ENCODE measurements at regions not wholly inside any gene's neighbourhood (a gene's known extent, or its start where the extent isn't known, plus 50 kb on each side); places are given as distances from the start of the nearest gene placed in this dataset.

GRCh38 chr4:1487106-1487505, 80.9 kb upstream of the NKX1-1 start:
- no peaks in the 10 kb centered on the region for H3K4me1 ChIP-seq (ENCODE audit: control insufficient read depth in 2 of 2, insufficient read depth in 2 of 2, low read length in 2 of 2)
- DNase-seq (no peak), ATAC-seq (ENCODE audit: low read depth) (no peak)
- H3K27me3 Mint-ChIP-seq: no peaks in the 10 kb centered on the region
- ChIA-PET POLR2A (no interaction called here), CTCF (no interaction called here)
- no peak overlapping the region for H3K27ac ChIP-seq (ENCODE audit: low read length in 2 of 2)
- no peak overlapping the region for H3K9ac ChIP-seq (ENCODE audit: low read length)
- no peak overlapping the region for H3K4me2 ChIP-seq (replicated peaks; ENCODE audit: low read depth, low read length, poor library complexity, severe bottlenecking)
- no peak overlapping the region for H3K4me3 Mint-ChIP-seq
- no peaks in the 10 kb centered on the region for H3K4me1 Mint-ChIP-seq
- H3K27me3 ChIP-seq (replicated peaks in 1 of 4; ENCODE audit: control extremely low read depth in 1 of 4, control insufficient read depth in 3 of 4, insufficient read depth in 4 of 4, low read length in 3 of 4): peaks cover 0 to 2% (median 0%) of the 10 kb centered on the region in 4 experiments
- H3K9me3 Mint-ChIP-seq (ENCODE audit: insufficient read depth): peaks cover 17% of the 10 kb centered on the region
- WGBS (ENCODE audit: insufficient coverage): 88% methylated on average over 9 of the region's 9 CpGs
- H2AFZ ChIP-seq (ENCODE audit: insufficient read depth, low read depth, low read length, poor library complexity, severe bottlenecking): no peak overlapping the region
- H3K4me3 ChIP-seq (ENCODE audit: control extremely low read depth in 1 of 5, extremely low read depth in 1 of 5, insufficient read depth in 1 of 5, low read depth in 2 of 5, low read length in 4 of 5): no peak overlapping the region
- intact Hi-C loops (cut with micrococcal nuclease): no loop called here
- no peaks in the 10 kb centered on the region for H4K20me1 ChIP-seq (ENCODE audit: control insufficient read depth, insufficient read depth, low read length, poor library complexity, severe bottlenecking)
- no peak for TF ChIP-seq EZH2 (IDR thresholded peaks at IDR 0.05; ENCODE audit: borderline replicate concordance, insufficient read depth, low read depth, low read length, poor library complexity, severe bottlenecking)
- TF ChIP-seq, protein P1, sequence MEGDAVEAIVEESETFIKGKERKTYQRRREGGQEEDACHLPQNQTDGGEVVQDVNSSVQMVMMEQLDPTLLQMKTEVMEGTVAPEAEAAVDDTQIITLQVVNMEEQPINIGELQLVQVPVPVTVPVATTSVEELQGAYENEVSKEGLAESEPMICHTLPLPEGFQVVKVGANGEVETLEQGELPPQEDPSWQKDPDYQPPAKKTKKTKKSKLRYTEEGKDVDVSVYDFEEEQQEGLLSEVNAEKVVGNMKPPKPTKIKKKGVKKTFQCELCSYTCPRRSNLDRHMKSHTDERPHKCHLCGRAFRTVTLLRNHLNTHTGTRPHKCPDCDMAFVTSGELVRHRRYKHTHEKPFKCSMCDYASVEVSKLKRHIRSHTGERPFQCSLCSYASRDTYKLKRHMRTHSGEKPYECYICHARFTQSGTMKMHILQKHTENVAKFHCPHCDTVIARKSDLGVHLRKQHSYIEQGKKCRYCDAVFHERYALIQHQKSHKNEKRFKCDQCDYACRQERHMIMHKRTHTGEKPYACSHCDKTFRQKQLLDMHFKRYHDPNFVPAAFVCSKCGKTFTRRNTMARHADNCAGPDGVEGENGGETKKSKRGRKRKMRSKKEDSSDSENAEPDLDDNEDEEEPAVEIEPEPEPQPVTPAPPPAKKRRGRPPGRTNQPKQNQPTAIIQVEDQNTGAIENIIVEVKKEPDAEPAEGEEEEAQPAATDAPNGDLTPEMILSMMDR (IDR thresholded peaks at IDR 0.05): no peak
- no peak overlapping the region for H3K27ac Mint-ChIP-seq
- H3K36me3 ChIP-seq (replicated peaks in 1 of 2; ENCODE audit: control extremely low read depth in 1 of 2, control insufficient read depth in 1 of 2, extremely low read depth in 1 of 2, insufficient read depth in 2 of 2, low read length in 1 of 2): no peaks in the 10 kb centered on the region
- no peaks in the 10 kb centered on the region for H3K79me2 ChIP-seq (ENCODE audit: control insufficient read depth, insufficient read depth, low read length)
- peaks cover 2 to 48% (median 23%) of the 10 kb centered on the region in 3 donors for H3K9me3 ChIP-seq (ENCODE audit: control extremely low read depth in 1 of 3, control insufficient read depth in 2 of 3, insufficient read depth in 1 of 3, low read length in 2 of 3)

GRCh38 chr4:1485280-1485679, 79.0 kb upstream of the NKX1-1 start:
- no peaks in the 10 kb centered on the region for H4K20me1 ChIP-seq (ENCODE audit: control insufficient read depth, insufficient read depth, low read length, poor library complexity, severe bottlenecking)
- no peak overlapping the region for H3K27ac ChIP-seq (ENCODE audit: low read length in 2 of 2)
- TF ChIP-seq EZH2 (IDR thresholded peaks at IDR 0.05; ENCODE audit: borderline replicate concordance, insufficient read depth, low read depth, low read length, poor library complexity, severe bottlenecking): no peak
- TF ChIP-seq, protein P1 (IDR thresholded peaks at IDR 0.05): no peak
- DNase-seq (no peak), ATAC-seq (ENCODE audit: low read depth) (no peak)
- Mint-ChIP-seq H3K4me3 (no peak overlapping the region), H3K4me1 (no peaks in the 10 kb centered on the region), H3K27me3 (no peaks in the 10 kb centered on the region), H3K9me3 (ENCODE audit: insufficient read depth) (peaks cover 25% of the 10 kb centered on the region), H3K27ac (no peak overlapping the region)
- peaks cover 2 to 51% (median 29%) of the 10 kb centered on the region in 3 donors for H3K9me3 ChIP-seq (ENCODE audit: control extremely low read depth in 1 of 3, control insufficient read depth in 2 of 3, insufficient read depth in 1 of 3, low read length in 2 of 3)
- H2AFZ ChIP-seq (ENCODE audit: insufficient read depth, low read depth, low read length, poor library complexity, severe bottlenecking): no peak overlapping the region
- intact Hi-C loops (cut with micrococcal nuclease): no loop called here
- no peaks in the 10 kb centered on the region for H3K27me3 ChIP-seq (replicated peaks in 1 of 4; ENCODE audit: control extremely low read depth in 1 of 4, control insufficient read depth in 3 of 4, insufficient read depth in 4 of 4, low read length in 3 of 4)
- no peaks in the 10 kb centered on the region for H3K36me3 ChIP-seq (replicated peaks in 1 of 2; ENCODE audit: control extremely low read depth in 1 of 2, control insufficient read depth in 1 of 2, extremely low read depth in 1 of 2, insufficient read depth in 2 of 2, low read length in 1 of 2)
- ChIA-PET CTCF (no interaction called here), POLR2A (no interaction called here)
- no peak overlapping the region for H3K4me2 ChIP-seq (replicated peaks; ENCODE audit: low read depth, low read length, poor library complexity, severe bottlenecking)
- H3K4me1 ChIP-seq (ENCODE audit: control insufficient read depth in 2 of 2, insufficient read depth in 2 of 2, low read length in 2 of 2): no peaks in the 10 kb centered on the region
- H3K9ac ChIP-seq (ENCODE audit: low read length): no peak overlapping the region
- H3K79me2 ChIP-seq (ENCODE audit: control insufficient read depth, insufficient read depth, low read length): no peaks in the 10 kb centered on the region
- no peak overlapping the region for H3K4me3 ChIP-seq (ENCODE audit: control extremely low read depth in 1 of 5, extremely low read depth in 1 of 5, insufficient read depth in 1 of 5, low read depth in 2 of 5, low read length in 4 of 5)
